ENCODE measurements at regions not wholly inside any gene's neighbourhood (a gene's known extent, or its start where the extent isn't known, plus 50 kb on each side); places are given as distances from the start of the nearest gene placed in this dataset.
"Not testable (repeated sequence)": the region's sequence is repeated elsewhere in the genome, so short reads cannot be mapped to it uniquely, and the experiment has no call there.

- Histone ChIP-seq H3K4me3 (no peak overlapping the region), H3K9me3 (ENCODE audit: control insufficient read depth in 4 of 4, insufficient read depth in 3 of 4, low read length in 3 of 4) (peaks cover 0 to 13% (median 0%) of the 10 kb centered on the region in 4 donors), H3K27me3 (ENCODE audit: control insufficient read depth in 3 of 3, insufficient read depth in 3 of 3, low read length in 2 of 3) (no peaks in the 10 kb centered on the region), H3K27ac (ENCODE audit: low read depth in 1 of 2, low read length in 1 of 2) (peak overlapping the region in 1 of 2 donors; percentile 69), H3K36me3 (ENCODE audit: control insufficient read depth in 4 of 4, insufficient read depth in 4 of 4, low read length in 4 of 4) (no peaks in the 10 kb centered on the region), H3K4me1 (ENCODE audit: control insufficient read depth in 5 of 5, insufficient read depth in 5 of 5, low read length in 5 of 5) (peaks cover 0 to 13% (median 0%) of the 10 kb centered on the region in 5 donors), H3K9ac (ENCODE audit: insufficient read depth in 1 of 2, low read length in 2 of 2) (no peak overlapping the region)
- ATAC-seq (ENCODE audit: insufficient read depth, low FRiP score), result no peak
- DNase-seq, result no peak
- TF ChIP-seq, protein P1, sequence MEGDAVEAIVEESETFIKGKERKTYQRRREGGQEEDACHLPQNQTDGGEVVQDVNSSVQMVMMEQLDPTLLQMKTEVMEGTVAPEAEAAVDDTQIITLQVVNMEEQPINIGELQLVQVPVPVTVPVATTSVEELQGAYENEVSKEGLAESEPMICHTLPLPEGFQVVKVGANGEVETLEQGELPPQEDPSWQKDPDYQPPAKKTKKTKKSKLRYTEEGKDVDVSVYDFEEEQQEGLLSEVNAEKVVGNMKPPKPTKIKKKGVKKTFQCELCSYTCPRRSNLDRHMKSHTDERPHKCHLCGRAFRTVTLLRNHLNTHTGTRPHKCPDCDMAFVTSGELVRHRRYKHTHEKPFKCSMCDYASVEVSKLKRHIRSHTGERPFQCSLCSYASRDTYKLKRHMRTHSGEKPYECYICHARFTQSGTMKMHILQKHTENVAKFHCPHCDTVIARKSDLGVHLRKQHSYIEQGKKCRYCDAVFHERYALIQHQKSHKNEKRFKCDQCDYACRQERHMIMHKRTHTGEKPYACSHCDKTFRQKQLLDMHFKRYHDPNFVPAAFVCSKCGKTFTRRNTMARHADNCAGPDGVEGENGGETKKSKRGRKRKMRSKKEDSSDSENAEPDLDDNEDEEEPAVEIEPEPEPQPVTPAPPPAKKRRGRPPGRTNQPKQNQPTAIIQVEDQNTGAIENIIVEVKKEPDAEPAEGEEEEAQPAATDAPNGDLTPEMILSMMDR (IDR thresholded peaks at IDR 0.05; ENCODE audit: control extremely low read depth, extremely low read depth), result no peak
- WGBS, 2 donors, result 61 to 69% methylated on average over 4 of the region's 4 CpGs
Observed at GRCh38 chr1:112144733-112145426, 155.4 kb upstream of the KCND3 start.

GRCh38 chr1:112146201-112146715 is 156.8 kb upstream of the KCND3 start:
- DNase-seq, result no peak
- no peak overlapping the region for H3K4me3 ChIP-seq
- no peaks in the 10 kb centered on the region for H3K36me3 ChIP-seq (ENCODE audit: control insufficient read depth in 4 of 4, insufficient read depth in 4 of 4, low read length in 4 of 4)
- peaks cover 0 to 13% (median 0%) of the 10 kb centered on the region in 5 donors for H3K4me1 ChIP-seq (ENCODE audit: control insufficient read depth in 5 of 5, insufficient read depth in 5 of 5, low read length in 5 of 5)
- H3K9me3 ChIP-seq (ENCODE audit: control insufficient read depth in 4 of 4, insufficient read depth in 3 of 4, low read length in 3 of 4), result peaks cover 0 to 13% (median 0%) of the 10 kb centered on the region in 4 donors
- TF ChIP-seq, protein P1 (IDR thresholded peaks at IDR 0.05; ENCODE audit: control extremely low read depth, extremely low read depth), result no peak
- no peak overlapping the region for H3K9ac ChIP-seq (ENCODE audit: insufficient read depth in 1 of 2, low read length in 2 of 2)
- H3K27me3 ChIP-seq (ENCODE audit: control insufficient read depth in 3 of 3, insufficient read depth in 3 of 3, low read length in 2 of 3), result no peaks in the 10 kb centered on the region
- ATAC-seq (ENCODE audit: insufficient read depth, low FRiP score), result no peak
- no peak overlapping the region for H3K27ac ChIP-seq (ENCODE audit: low read depth in 1 of 2, low read length in 1 of 2)

- not testable (repeated sequence) for H3K27ac ChIP-seq (ENCODE audit: low read depth in 1 of 2, low read length in 1 of 2); DNase-seq; H3K4me3 ChIP-seq; H3K27me3 ChIP-seq (ENCODE audit: control insufficient read depth in 3 of 3, insufficient read depth in 3 of 3, low read length in 2 of 3); H3K9me3 ChIP-seq (ENCODE audit: control insufficient read depth in 4 of 4, insufficient read depth in 3 of 4, low read length in 3 of 4); H3K9ac ChIP-seq (ENCODE audit: insufficient read depth in 1 of 2, low read length in 2 of 2); ATAC-seq (ENCODE audit: insufficient read depth, low FRiP score); H3K36me3 ChIP-seq (ENCODE audit: control insufficient read depth in 4 of 4, insufficient read depth in 4 of 4, low read length in 4 of 4); H3K4me1 ChIP-seq (ENCODE audit: control insufficient read depth in 5 of 5, insufficient read depth in 5 of 5, low read length in 5 of 5)
- 71 to 72% methylated on average over 14 of the region's 14 CpGs for whole genome bisulfite sequencing, 2 donors
Observed at GRCh38 chr1:112160214-112160613, 170.7 kb upstream of the KCND3 start.

GRCh38 chr1:112165375-112165774 is 175.9 kb upstream of the KCND3 start:
- DNase-seq, result no peak
- Histone ChIP-seq H3K27ac (ENCODE audit: low read depth in 1 of 2, low read length in 1 of 2) (no peak overlapping the region), H3K9me3 (ENCODE audit: control insufficient read depth in 4 of 4, insufficient read depth in 3 of 4, low read length in 3 of 4) (peaks cover 0 to 6% (median 0%) of the 10 kb centered on the region in 4 donors), H3K36me3 (ENCODE audit: control insufficient read depth in 4 of 4, insufficient read depth in 4 of 4, low read length in 4 of 4) (no peaks in the 10 kb centered on the region), H3K4me3 (no peak overlapping the region), H3K4me1 (ENCODE audit: control insufficient read depth in 5 of 5, insufficient read depth in 5 of 5, low read length in 5 of 5) (no peaks in the 10 kb centered on the region), H3K9ac (ENCODE audit: insufficient read depth in 1 of 2, low read length in 2 of 2) (no peak overlapping the region), H3K27me3 (ENCODE audit: control insufficient read depth in 3 of 3, insufficient read depth in 3 of 3, low read length in 2 of 3) (peaks cover 0 to 2% (median 0%) of the 10 kb centered on the region in 3 donors)
- 66 to 68% methylated on average over 3 of the region's 3 CpGs for WGBS, 2 donors
- TF ChIP-seq, protein P1 (IDR thresholded peaks at IDR 0.05; ENCODE audit: control extremely low read depth, extremely low read depth), result no peak
- ATAC-seq (ENCODE audit: insufficient read depth, low FRiP score), result no peak
